B cell (primary cell): ENCODE measurements at regions not wholly inside any gene's neighbourhood (a gene's known extent, or its start where the extent isn't known, plus 50 kb on each side); places are given as distances from the start of the nearest gene placed in this dataset.

Source experiments
- ATAC-seq: fragments of 200-7000 bp; cut with Tn5 transposase; one replicate; pipeline ENCODE4 v1.10.0; 2021; ENCODE audit warnings: low read depth, mild to moderate bottlenecking, moderate number of reproducible peaks, moderate library complexity
- CTCF ChIA-PET: fragments of 350-600 bp; sonication (Branson Sonifier 250); formaldehyde crosslinking; loops from one replicate; lab custom pipeline; 2021; ENCODE audit warnings: antibody characterized with exemption, inconsistent platforms; lab: Charles Lee
- POLR2A ChIA-PET: fragments of 350-600 bp; sonication (Branson Sonifier 250); formaldehyde crosslinking; loops from one replicate; lab custom pipeline; 2021; ENCODE audit warnings: antibody characterized with exemption; lab: Charles Lee
- DNase-seq: peaks from one replicate; pipeline ENCODE4 v3.0.0; 2013
- H2AFZ ChIP-seq: 2 replicates; pipeline ENCODE4 v1.6.1; 2012; ENCODE audit warnings: mild to moderate bottlenecking, low read depth, low read length; ENCODE audit not compliant: insufficient read depth, poor library complexity, severe bottlenecking
- H3K27ac ChIP-seq, 2 donors: 1 replicate in 1 of 2; 2 replicates in 1 of 2; pipeline ENCODE4 v1.5.1; 2012 to 2013; ENCODE audit warnings: low read length in 2 of 2, mild to moderate bottlenecking in 2 of 2, moderate library complexity in 1 of 2
- H3K27me3 ChIP-seq, 4 experiments: fragments of 200-600 bp in 1 of 4; sonication (generic) in 1 of 4; replicated peaks in 1 of 4; 1 replicate in 2 of 4; 2 replicates in 2 of 4; pipeline versions ENCODE4 v1.6.1 to v1.7.0; 2013 to 2016; ENCODE audit warnings: low read length in 3 of 4, mild to moderate bottlenecking in 2 of 4, mixed read lengths in 1 of 4, moderate library complexity in 1 of 4; ENCODE audit not compliant: insufficient read depth in 4 of 4, control insufficient read depth in 3 of 4; ENCODE audit errors: control extremely low read depth in 1 of 4
- H3K36me3 ChIP-seq, 2 experiments: replicated peaks in 1 of 2; 1 replicate in 1 of 2; 2 replicates in 1 of 2; pipeline versions ENCODE4 v1.6.1 to v1.7.1; 2013; ENCODE audit warnings: low read length in 1 of 2; ENCODE audit not compliant: insufficient read depth in 2 of 2, control insufficient read depth in 1 of 2; ENCODE audit errors: control extremely low read depth in 1 of 2, extremely low read depth in 1 of 2
- H3K4me1 ChIP-seq, 2 donors: fragments of 200-600 bp in 1 of 2; sonication (generic) in 1 of 2; 1 replicate in 1 of 2; 2 replicates in 1 of 2; pipeline versions ENCODE4 v1.5.1 to v1.6.1; 2013 to 2017; ENCODE audit warnings: low read length in 2 of 2; ENCODE audit not compliant: control insufficient read depth in 2 of 2, insufficient read depth in 2 of 2
- H3K4me2 ChIP-seq: replicated peaks from 2 replicates; pipeline ENCODE3; 2012; ENCODE audit warnings: mild to moderate bottlenecking, low read depth, low read length; ENCODE audit not compliant: poor library complexity, severe bottlenecking
- H3K4me3 ChIP-seq, 5 experiments: fragments of 200-600 bp in 1 of 5; sonication (generic) in 1 of 5; 1 replicate in 3 of 5; 2 replicates in 2 of 5; pipeline versions ENCODE4 v1.5.1 to v1.7.0; 2011 to 2016; ENCODE audit warnings: low read length in 4 of 5, mild to moderate bottlenecking in 4 of 5, low read depth in 2 of 5, control low read depth in 1 of 5, moderate library complexity in 1 of 5; ENCODE audit not compliant: insufficient read depth in 1 of 5; ENCODE audit errors: control extremely low read depth in 1 of 5, extremely low read depth in 1 of 5
- H3K79me2 ChIP-seq: fragments of 200-600 bp; sonication (generic); one replicate; pipeline ENCODE4 v1.6.0; 2016; ENCODE audit warnings: low read length; ENCODE audit not compliant: control insufficient read depth, insufficient read depth
- H3K9ac ChIP-seq: fragments of 200-600 bp; sonication (generic); 2 replicates; pipeline ENCODE4 v1.6.1; 2017; ENCODE audit warnings: mild to moderate bottlenecking, low read length, moderate library complexity
- H3K9me3 ChIP-seq, 3 donors: one replicate each; pipeline versions ENCODE4 v1.6.1 to v1.7.1; 2013; ENCODE audit warnings: low read length in 2 of 3; ENCODE audit not compliant: control insufficient read depth in 2 of 3, insufficient read depth in 1 of 3; ENCODE audit errors: control extremely low read depth in 1 of 3
- H4K20me1 ChIP-seq: 2 replicates; pipeline ENCODE4 v1.6.0; 2012; ENCODE audit warnings: mild to moderate bottlenecking, low read length; ENCODE audit not compliant: insufficient read depth, control insufficient read depth, poor library complexity, severe bottlenecking
- H3K27ac Mint-ChIP-seq: one replicate; pipeline ENCODE4 v1.8.0; 2021; ENCODE audit warnings: mixed read lengths
- H3K27me3 Mint-ChIP-seq: one replicate; pipeline ENCODE4 v1.8.0; 2021; ENCODE audit warnings: mixed read lengths
- H3K4me1 Mint-ChIP-seq: one replicate; pipeline ENCODE4 v1.8.0; 2021; ENCODE audit warnings: mixed read lengths
- H3K4me3 Mint-ChIP-seq: one replicate; pipeline ENCODE4 v1.8.0; 2021; ENCODE audit warnings: mixed read lengths
- H3K9me3 Mint-ChIP-seq: one replicate; pipeline ENCODE4 v1.8.0; 2022; ENCODE audit warnings: mixed read lengths; ENCODE audit not compliant: insufficient read depth
- CTCF ChIP-seq: fragments of 200-600 bp; IDR thresholded peaks from one replicate; pipeline ENCODE4 v1.8.0; 2022; ENCODE audit warnings: antibody characterized with exemption, mild to moderate bottlenecking
- EZH2 ChIP-seq: IDR thresholded peaks from 2 replicates; pipeline ENCODE4 v1.6.1; 2012; ENCODE audit warnings: borderline replicate concordance, low read depth, mild to moderate bottlenecking, moderate library complexity, low read length; ENCODE audit not compliant: insufficient read depth, poor library complexity, severe bottlenecking
- WGBS: methylation state at CpG from one replicate; pipeline ENCODE4 v1.1.5; 2013; ENCODE audit warnings: missing lambda C conversion rate; ENCODE audit not compliant: insufficient coverage; 5-methylcytosine and 5-hydroxymethylcytosine counted together
- intact Hi-C: fragments of 100-400 bp; cut with micrococcal nuclease; formaldehyde crosslinking; loops from one replicate; pipeline ENCODE4 v1.10.0; 2022

GRCh38 chr6:14222956-14223355 is 105.4 kb downstream of the CD83 start:
- H3K9me3 Mint-ChIP-seq, result no peaks in the 10 kb centered on the region
- H3K4me3 Mint-ChIP-seq, result no peak overlapping the region
- H3K27ac Mint-ChIP-seq, result no peak overlapping the region

More at GRCh38 chr6:14222956-14223355, 105.4 kb downstream of the CD83 start:
- no peak overlapping the region for H3K27ac ChIP-seq
- H2AFZ ChIP-seq, result no peak overlapping the region
- no peaks in the 10 kb centered on the region for H3K27me3 Mint-ChIP-seq
- no peaks in the 10 kb centered on the region for H3K27me3 ChIP-seq
- H3K4me1 Mint-ChIP-seq, result peaks cover 68% of the 10 kb centered on the region
- H4K20me1 ChIP-seq, result no peaks in the 10 kb centered on the region
- CTCF ChIA-PET, result interaction anchor here (1.5 kb wide), 1 partner anchor 11 kb away, joined by 3 read pairs; no protein-coding TSS in a partner anchor
- no peak overlapping the region for H3K4me2 ChIP-seq
- peaks cover 15% of the 10 kb centered on the region for H3K79me2 ChIP-seq
- H3K9me3 ChIP-seq, result peaks cover 0 to 3% (median 0%) of the 10 kb centered on the region in 3 donors
- intact Hi-C loops, result no loop called here
- H3K9ac ChIP-seq, result no peak overlapping the region
- DNase-seq (no peak), ATAC-seq (no peak)
- POLR2A ChIA-PET, result no interaction called here
- no peak overlapping the region for H3K4me3 ChIP-seq
- no peaks in the 10 kb centered on the region for H3K36me3 ChIP-seq
- WGBS, result 89% methylated on average over 6 of the region's 8 CpGs
- peaks cover 40 to 51% of the 10 kb centered on the region in 2 donors for H3K4me1 ChIP-seq
- TF ChIP-seq EZH2, result no peak
- no peak for TF ChIP-seq CTCF
